Mesodermal cell (in vitro differentiated cells): ENCODE measurements at regions not wholly inside any gene's neighbourhood (a gene's known extent, or its start where the extent isn't known, plus 50 kb on each side); places are given as distances from the start of the nearest gene placed in this dataset.

Experiments
- H3K27ac ChIP-seq: 2 replicates; pipeline ENCODE4 v1.7.0; 2013; ENCODE audit warnings: mild to moderate bottlenecking, low read depth, low read length, moderate library complexity; ENCODE audit not compliant: severe bottlenecking
- H3K36me3 ChIP-seq: 2 replicates; pipeline ENCODE4 v1.7.1; 2013; ENCODE audit warnings: mild to moderate bottlenecking, low read length, moderate library complexity; ENCODE audit not compliant: control insufficient read depth, insufficient read depth
- H3K4me1 ChIP-seq: one replicate; pipeline ENCODE4 v1.7.1; 2013; ENCODE audit warnings: mild to moderate bottlenecking, low read length; ENCODE audit not compliant: insufficient read depth, control insufficient read depth, poor library complexity, severe bottlenecking
- H3K4me3 ChIP-seq: 2 replicates; pipeline ENCODE4 v1.7.0; 2013; ENCODE audit warnings: low read length, control low read depth, mild to moderate bottlenecking; ENCODE audit not compliant: insufficient read depth, poor library complexity, severe bottlenecking; ENCODE audit errors: extremely low read depth
- H3K9me3 ChIP-seq: 2 replicates; pipeline ENCODE4 v1.7.1; 2013; ENCODE audit warnings: mild to moderate bottlenecking, low read length, moderate library complexity; ENCODE audit not compliant: control insufficient read depth
- WGBS, 2 experiments: methylation state at CpG; one replicate each; pipeline ENCODE4 v1.1.5; 2013; ENCODE audit warnings: missing lambda C conversion rate in 2 of 2; ENCODE audit not compliant: insufficient coverage in 2 of 2; 5-methylcytosine and 5-hydroxymethylcytosine counted together

- no peaks in the 10 kb centered on the region for H3K9me3 ChIP-seq
- no peak overlapping the region for H3K4me3 ChIP-seq
- 87 to 100% methylated on average over 3 to 5 of the region's 6 CpGs for WGBS, 2 experiments
- no peak overlapping the region for H3K27ac ChIP-seq
- no peaks in the 10 kb centered on the region for H3K36me3 ChIP-seq
- H3K4me1 ChIP-seq, result no peaks in the 10 kb centered on the region
These were observed 340.1 kb upstream of the PLXNA2 start for GRCh38 chr1:208584167-208584755.

GRCh38 chr1:208587110-208587509, 342.9 kb upstream of the PLXNA2 start:
- no CpG with 5 or more reads among the region's 2 CpGs for WGBS, 2 experiments
- H3K36me3 ChIP-seq, result no peaks in the 10 kb centered on the region
- no peaks in the 10 kb centered on the region for H3K9me3 ChIP-seq
- H3K4me3 ChIP-seq, result no peak overlapping the region
- H3K4me1 ChIP-seq, result no peaks in the 10 kb centered on the region
- no peak overlapping the region for H3K27ac ChIP-seq

- Histone ChIP-seq H3K27ac (no peak overlapping the region), H3K4me1 (peaks cover 8% of the 10 kb centered on the region), H3K4me3 (no peak overlapping the region), H3K36me3 (no peaks in the 10 kb centered on the region), H3K9me3 (no peaks in the 10 kb centered on the region)
- 100% methylated on average over 1 of the region's 2 CpGs; no CpG with 5 or more reads in 1 of the 2 experiments for WGBS, 2 experiments
These were observed 349.3 kb upstream of the PLXNA2 start for GRCh38 chr1:208593306-208594006.

DNA sequence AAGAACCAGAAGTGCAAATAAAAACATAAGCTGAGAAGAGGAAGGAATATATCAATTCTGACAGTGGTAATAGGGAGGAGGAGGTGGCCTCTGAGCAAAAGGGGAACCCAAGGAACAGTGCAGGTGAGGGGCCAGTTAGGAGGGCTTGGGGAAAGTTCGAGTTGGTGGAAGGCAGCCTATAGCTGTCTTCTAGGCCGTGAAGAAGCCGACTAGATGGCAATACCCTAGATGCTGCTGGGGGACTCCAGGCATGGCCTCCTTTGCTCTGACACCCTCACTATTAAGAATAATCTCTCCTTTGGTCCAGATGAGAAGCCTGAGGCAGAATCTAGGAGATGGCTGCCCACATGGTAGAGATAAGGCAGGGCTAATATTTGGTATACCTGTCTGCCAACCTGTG, 351.1 kb upstream of the PLXNA2 start:
- H3K27ac ChIP-seq, result no peak overlapping the region
- WGBS, 2 experiments, result 89% methylated on average over 2 of the region's 3 CpGs; no CpG with 5 or more reads in 1 of the 2 experiments
- no peaks in the 10 kb centered on the region for H3K36me3 ChIP-seq
- peaks cover 8% of the 10 kb centered on the region for H3K4me1 ChIP-seq
- no peak overlapping the region for H3K4me3 ChIP-seq
- H3K9me3 ChIP-seq, result no peaks in the 10 kb centered on the region

DNA sequence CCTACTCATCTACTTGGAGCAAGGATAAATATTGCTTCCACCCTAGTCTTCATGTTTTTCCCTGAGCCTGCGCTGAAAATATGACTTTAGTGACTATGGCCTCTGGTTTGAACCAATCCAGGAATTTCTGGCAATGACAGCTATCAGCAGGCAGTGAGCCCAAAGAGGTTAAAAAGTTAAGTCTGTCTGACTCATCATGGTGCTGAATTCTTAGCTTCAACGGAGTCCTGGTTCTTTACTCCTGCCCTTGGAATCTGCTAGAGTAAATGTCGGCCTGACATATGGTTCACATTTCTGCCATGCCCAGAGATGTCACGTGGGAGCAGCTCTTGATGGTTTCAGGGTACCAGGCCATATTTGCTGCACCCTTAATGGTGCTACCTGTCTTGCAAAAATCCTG, 351.6 kb upstream of the PLXNA2 start:
- WGBS, 2 experiments, result 75 to 78% methylated on average over 4 of the region's 4 CpGs
- Histone ChIP-seq H3K4me1 (peaks cover 8% of the 10 kb centered on the region), H3K27ac (no peak overlapping the region), H3K9me3 (no peaks in the 10 kb centered on the region), H3K36me3 (no peaks in the 10 kb centered on the region), H3K4me3 (no peak overlapping the region)

DNA sequence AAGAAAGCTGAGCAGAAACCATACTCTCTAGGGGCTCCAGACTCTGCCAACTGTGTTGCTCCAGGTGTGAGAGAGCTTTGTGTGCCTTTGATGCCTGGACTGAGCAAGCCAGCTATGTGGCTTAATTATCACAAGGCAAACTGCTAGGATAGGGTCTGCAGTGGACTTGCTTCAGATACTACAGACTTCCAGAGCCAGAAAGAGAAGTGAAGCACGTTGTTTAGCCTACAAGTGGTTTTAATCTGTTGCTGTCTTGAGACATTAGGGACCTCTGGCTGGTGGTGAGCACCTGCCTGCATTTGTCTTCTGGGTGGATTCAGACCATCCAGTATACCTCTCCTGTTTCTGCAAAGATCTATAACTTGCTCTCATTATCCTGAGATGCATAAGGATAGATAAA, 353.4 kb upstream of the PLXNA2 start:
- WGBS, 2 experiments, result 83 to 86% methylated on average over 1 of the region's 1 CpG
- Histone ChIP-seq H3K36me3 (no peaks in the 10 kb centered on the region), H3K27ac (no peak overlapping the region), H3K4me3 (no peak overlapping the region), H3K4me1 (peaks cover 8% of the 10 kb centered on the region), H3K9me3 (no peaks in the 10 kb centered on the region)

- no peak overlapping the region for H3K27ac ChIP-seq
- no peaks in the 10 kb centered on the region for H3K9me3 ChIP-seq
- no peaks in the 10 kb centered on the region for H3K36me3 ChIP-seq
- peaks cover 8% of the 10 kb centered on the region for H3K4me1 ChIP-seq
- 79 to 100% methylated on average over 2 of the region's 4 CpGs for WGBS, 2 experiments
- H3K4me3 ChIP-seq, result no peak overlapping the region
These were observed 353.8 kb upstream of the PLXNA2 start for GRCh38 chr1:208598021-208598420.

DNA sequence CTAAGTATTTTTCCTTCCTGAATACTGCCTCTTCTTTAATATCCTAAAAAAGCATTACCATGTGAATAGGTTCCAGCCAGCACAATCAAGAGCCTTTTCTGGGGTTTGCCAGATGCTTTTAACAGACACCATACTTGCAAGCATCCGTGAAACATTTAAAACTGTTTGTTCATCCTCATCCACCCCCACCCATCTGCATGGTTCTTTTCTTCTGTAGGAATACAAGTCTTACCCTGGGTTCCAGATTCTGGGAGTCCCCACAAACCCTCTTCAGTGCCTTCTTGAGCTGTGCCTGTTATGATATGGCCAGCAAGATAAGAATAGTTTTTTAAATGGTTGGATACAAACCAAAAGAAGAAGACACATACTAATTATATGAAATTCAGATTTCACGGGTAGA, 354.9 kb upstream of the PLXNA2 start:
- Histone ChIP-seq H3K36me3 (no peaks in the 10 kb centered on the region), H3K9me3 (no peaks in the 10 kb centered on the region), H3K27ac (no peak overlapping the region), H3K4me1 (peaks cover 6% of the 10 kb centered on the region), H3K4me3 (no peak overlapping the region)
- 75 to 100% methylated on average over 1 of the region's 2 CpGs for WGBS, 2 experiments

DNA sequence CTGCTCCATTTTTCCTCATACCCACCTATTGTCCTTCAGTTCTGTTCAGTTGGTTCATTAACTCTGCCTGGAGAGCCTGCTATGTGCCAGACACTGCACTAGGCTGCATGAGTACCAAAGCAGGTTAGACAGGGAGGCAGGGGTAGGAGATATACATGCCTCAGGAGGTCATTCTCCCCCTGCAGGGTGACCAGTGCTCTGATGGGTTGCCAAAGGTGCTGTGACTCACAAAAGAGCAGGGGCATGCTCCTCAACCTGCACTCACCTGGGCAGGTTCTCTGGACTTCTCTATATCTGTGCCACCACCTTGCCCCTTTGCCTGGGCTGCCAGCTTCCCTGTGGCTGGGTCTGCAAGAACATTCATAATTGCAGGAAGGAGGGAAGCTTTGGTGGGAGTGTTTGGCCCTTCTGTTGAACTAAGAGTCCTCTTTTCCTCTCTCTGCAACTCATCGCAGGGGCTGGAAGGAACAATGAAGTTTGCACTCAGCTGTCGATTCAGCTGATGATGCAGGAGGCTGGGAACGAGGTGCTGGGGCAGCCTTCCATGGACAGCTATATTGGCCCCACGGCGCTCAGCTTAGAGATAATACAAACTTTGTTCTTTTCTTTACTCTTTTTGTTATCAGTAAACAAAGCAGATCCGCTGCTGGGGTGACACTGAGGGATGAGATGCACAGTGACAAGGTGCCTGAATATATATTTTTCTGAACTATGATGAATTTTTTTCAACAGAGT, 356.4 kb upstream of the PLXNA2 start:
- H3K4me1 ChIP-seq, result peaks cover 5% of the 10 kb centered on the region
- no peak overlapping the region for H3K4me3 ChIP-seq
- no peaks in the 10 kb centered on the region for H3K9me3 ChIP-seq
- H3K27ac ChIP-seq, result no peak overlapping the region
- no peaks in the 10 kb centered on the region for H3K36me3 ChIP-seq
- WGBS, 2 experiments, result 63 to 76% methylated on average over 2 to 4 of the region's 6 CpGs

GRCh38 chr1:208601561-208601960, 357.4 kb upstream of the PLXNA2 start:
- 100% methylated on average over 1 of the region's 3 CpGs; no CpG with 5 or more reads in 1 of the 2 experiments for WGBS, 2 experiments
- H3K9me3 ChIP-seq, result no peaks in the 10 kb centered on the region
- H3K4me3 ChIP-seq, result no peak overlapping the region
- peaks cover 5% of the 10 kb centered on the region for H3K4me1 ChIP-seq
- H3K36me3 ChIP-seq, result no peaks in the 10 kb centered on the region
- no peak overlapping the region for H3K27ac ChIP-seq

DNA sequence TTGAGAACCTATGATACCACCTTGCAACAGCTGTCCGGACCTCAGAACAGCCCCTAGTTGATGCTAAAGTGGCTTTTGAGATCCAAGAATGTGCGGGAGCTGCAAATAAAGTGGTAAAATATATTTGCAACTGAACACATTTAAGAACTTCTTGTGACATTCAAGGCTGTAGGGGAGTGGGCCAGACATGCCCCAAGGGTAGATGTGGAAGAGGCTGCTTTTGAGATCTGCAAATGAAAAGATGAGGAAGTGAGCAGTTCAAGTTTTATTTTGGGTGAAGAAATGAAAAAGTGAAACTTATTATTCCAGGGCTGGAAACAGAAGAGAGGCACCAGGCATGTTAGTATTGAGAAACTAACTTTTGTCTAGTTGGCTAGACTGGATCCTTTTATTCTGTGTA, 359.5 kb upstream of the PLXNA2 start:
- WGBS, 2 experiments, result 94% methylated on average over 2 of the region's 2 CpGs; no CpG with 5 or more reads in 1 of the 2 experiments
- no peaks in the 10 kb centered on the region for H3K9me3 ChIP-seq
- no peak overlapping the region for H3K27ac ChIP-seq

More for the DNA sequence above, 359.5 kb upstream of the PLXNA2 start:
- peaks cover 5% of the 10 kb centered on the region for H3K4me1 ChIP-seq
- H3K4me3 ChIP-seq, result no peak overlapping the region
- H3K36me3 ChIP-seq, result no peaks in the 10 kb centered on the region
